ENCODE measurements at regions not wholly inside any gene's neighbourhood (a gene's known extent, or its start where the extent isn't known, plus 50 kb on each side); places are given as distances from the start of the nearest gene placed in this dataset.

DNA sequence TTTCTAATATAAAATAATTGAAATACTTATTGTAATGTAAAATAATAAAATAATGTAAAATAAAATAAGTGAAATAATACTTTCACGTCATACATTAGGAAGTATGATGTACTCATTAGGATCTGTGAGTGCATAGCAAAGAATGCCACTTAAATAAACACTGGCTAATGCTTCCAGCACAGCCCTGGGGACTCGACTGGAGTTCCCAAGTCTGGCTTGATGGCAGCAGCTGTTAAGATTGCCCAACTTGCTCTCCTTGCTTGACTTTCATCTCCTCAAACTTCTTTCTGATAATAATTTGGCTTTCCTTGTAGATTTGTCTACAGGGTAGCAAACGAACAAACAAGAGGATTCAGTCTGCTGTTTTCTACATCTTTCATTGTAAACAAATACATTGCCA lies 191.9 kb downstream of the COG6 start:
- H3K9me3 ChIP-seq (ENCODE audit: control insufficient read depth, insufficient read depth, low read depth, low read length) = no peaks in the 10 kb centered on the region
- no peaks in the 10 kb centered on the region for H3K4me1 ChIP-seq (ENCODE audit: control insufficient read depth, extremely low read depth, insufficient read depth, low read length)
- no peaks in the 10 kb centered on the region for H4K20me1 ChIP-seq (ENCODE audit: control insufficient read depth, extremely low read depth, insufficient read depth, low read length)
- no peak for DNase-seq (ENCODE audit: low read depth in 2 of 2)
- TF ChIP-seq, protein P1, sequence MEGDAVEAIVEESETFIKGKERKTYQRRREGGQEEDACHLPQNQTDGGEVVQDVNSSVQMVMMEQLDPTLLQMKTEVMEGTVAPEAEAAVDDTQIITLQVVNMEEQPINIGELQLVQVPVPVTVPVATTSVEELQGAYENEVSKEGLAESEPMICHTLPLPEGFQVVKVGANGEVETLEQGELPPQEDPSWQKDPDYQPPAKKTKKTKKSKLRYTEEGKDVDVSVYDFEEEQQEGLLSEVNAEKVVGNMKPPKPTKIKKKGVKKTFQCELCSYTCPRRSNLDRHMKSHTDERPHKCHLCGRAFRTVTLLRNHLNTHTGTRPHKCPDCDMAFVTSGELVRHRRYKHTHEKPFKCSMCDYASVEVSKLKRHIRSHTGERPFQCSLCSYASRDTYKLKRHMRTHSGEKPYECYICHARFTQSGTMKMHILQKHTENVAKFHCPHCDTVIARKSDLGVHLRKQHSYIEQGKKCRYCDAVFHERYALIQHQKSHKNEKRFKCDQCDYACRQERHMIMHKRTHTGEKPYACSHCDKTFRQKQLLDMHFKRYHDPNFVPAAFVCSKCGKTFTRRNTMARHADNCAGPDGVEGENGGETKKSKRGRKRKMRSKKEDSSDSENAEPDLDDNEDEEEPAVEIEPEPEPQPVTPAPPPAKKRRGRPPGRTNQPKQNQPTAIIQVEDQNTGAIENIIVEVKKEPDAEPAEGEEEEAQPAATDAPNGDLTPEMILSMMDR (conservative IDR thresholded peaks at IDR 0.05 in 1 of 2, IDR thresholded peaks at IDR 0.05 in 1 of 2; ENCODE audit: low read depth in 1 of 2, low read length in 2 of 2) = no peak
- TF ChIP-seq EZH2 (IDR thresholded peaks at IDR 0.05; ENCODE audit: low read length, missing control alignments) = no peak
- H2AFZ ChIP-seq (ENCODE audit: low read length) = no peak overlapping the region
- no peaks in the 10 kb centered on the region for H3K36me3 ChIP-seq (ENCODE audit: control insufficient read depth, insufficient read depth, low read length)
- H3K4me3 ChIP-seq (replicated peaks in 1 of 4; ENCODE audit: control extremely low read depth in 1 of 4, insufficient read depth in 1 of 4, low read depth in 3 of 4, low read length in 4 of 4) = no peak overlapping the region
- H3K27me3 ChIP-seq (ENCODE audit: control insufficient read depth, insufficient read depth, low read length) = no peaks in the 10 kb centered on the region
- no peaks in the 10 kb centered on the region for H3K79me2 ChIP-seq (ENCODE audit: control insufficient read depth, insufficient read depth, low read length)
- H3K27ac ChIP-seq (ENCODE audit: insufficient read depth, low read length) = no peak overlapping the region
- H3K4me2 ChIP-seq (ENCODE audit: extremely low read depth, insufficient read depth, low read length) = no peak overlapping the region
- H3K9ac ChIP-seq (ENCODE audit: insufficient read depth, low read length) = no peak overlapping the region

DNA sequence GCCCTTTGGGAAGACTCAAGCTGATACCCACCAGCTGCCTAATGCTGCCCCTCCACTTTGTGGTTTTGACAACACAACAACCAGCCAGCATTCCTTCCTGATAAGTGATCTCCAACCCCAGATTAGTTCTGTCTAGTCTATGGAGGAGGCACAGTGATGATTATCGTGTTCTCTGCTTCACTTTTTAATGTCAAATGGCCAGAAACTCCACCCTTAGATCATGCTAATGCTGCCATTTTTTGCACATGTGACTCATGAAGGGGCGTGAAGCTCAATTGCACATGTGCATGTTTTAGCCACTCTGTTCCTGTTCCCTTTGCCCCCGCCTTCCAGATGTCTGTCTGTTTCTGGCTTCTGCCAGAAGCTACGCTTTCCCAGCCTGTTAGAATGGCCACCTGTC lies 199.8 kb downstream of the COG6 start:
- DNase-seq (ENCODE audit: low read depth in 2 of 2) = no peak
- H3K9ac ChIP-seq (ENCODE audit: insufficient read depth, low read length) = no peak overlapping the region

DNA sequence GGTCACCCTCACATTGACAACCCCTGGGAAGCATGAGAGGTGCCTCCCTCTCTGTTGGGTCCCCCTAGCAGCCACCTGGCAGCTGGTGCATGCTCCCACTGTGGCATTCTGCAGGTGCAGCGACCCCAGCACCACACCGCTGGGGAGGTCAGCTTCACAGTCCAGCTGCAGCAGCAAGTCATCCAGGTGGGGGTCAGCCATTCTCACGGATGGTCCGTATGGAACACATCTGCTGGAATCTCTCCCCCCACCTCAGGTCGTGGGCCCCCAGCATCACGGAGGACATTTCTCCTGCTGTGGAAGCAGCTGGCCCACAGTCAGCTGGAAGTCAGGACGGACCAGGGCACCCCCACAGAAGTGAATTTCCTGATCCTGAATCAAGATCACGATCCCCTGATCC lies 201.3 kb downstream of the COG6 start:
- TF ChIP-seq EZH2 (IDR thresholded peaks at IDR 0.05; ENCODE audit: low read length, missing control alignments) = no peak
- TF ChIP-seq, protein P1 (conservative IDR thresholded peaks at IDR 0.05 in 1 of 2, IDR thresholded peaks at IDR 0.05 in 1 of 2; ENCODE audit: low read depth in 1 of 2, low read length in 2 of 2) = no peak
- Histone ChIP-seq H3K9me3 (ENCODE audit: control insufficient read depth, insufficient read depth, low read depth, low read length) (no peaks in the 10 kb centered on the region), H3K27ac (ENCODE audit: insufficient read depth, low read length) (no peak overlapping the region), H3K9ac (ENCODE audit: insufficient read depth, low read length) (no peak overlapping the region), H3K4me3 (replicated peaks in 1 of 4; ENCODE audit: control extremely low read depth in 1 of 4, insufficient read depth in 1 of 4, low read depth in 3 of 4, low read length in 4 of 4) (no peak overlapping the region), H3K4me1 (ENCODE audit: control insufficient read depth, extremely low read depth, insufficient read depth, low read length) (no peaks in the 10 kb centered on the region), H3K27me3 (ENCODE audit: control insufficient read depth, insufficient read depth, low read length) (no peaks in the 10 kb centered on the region), H4K20me1 (ENCODE audit: control insufficient read depth, extremely low read depth, insufficient read depth, low read length) (no peaks in the 10 kb centered on the region), H3K79me2 (ENCODE audit: control insufficient read depth, insufficient read depth, low read length) (no peaks in the 10 kb centered on the region), H3K4me2 (ENCODE audit: extremely low read depth, insufficient read depth, low read length) (no peak overlapping the region), H2AFZ (ENCODE audit: low read length) (no peak overlapping the region), H3K36me3 (ENCODE audit: control insufficient read depth, insufficient read depth, low read length) (no peaks in the 10 kb centered on the region)
- DNase-seq (ENCODE audit: low read depth in 2 of 2) = no peak

More for the DNA sequence above, 199.8 kb downstream of the COG6 start:
- Histone ChIP-seq H3K9me3 (ENCODE audit: control insufficient read depth, insufficient read depth, low read depth, low read length) (no peaks in the 10 kb centered on the region), H2AFZ (ENCODE audit: low read length) (no peak overlapping the region), H3K36me3 (ENCODE audit: control insufficient read depth, insufficient read depth, low read length) (no peaks in the 10 kb centered on the region), H3K4me3 (replicated peaks in 1 of 4; ENCODE audit: control extremely low read depth in 1 of 4, insufficient read depth in 1 of 4, low read depth in 3 of 4, low read length in 4 of 4) (no peak overlapping the region), H3K27ac (ENCODE audit: insufficient read depth, low read length) (no peak overlapping the region), H4K20me1 (ENCODE audit: control insufficient read depth, extremely low read depth, insufficient read depth, low read length) (no peaks in the 10 kb centered on the region), H3K79me2 (ENCODE audit: control insufficient read depth, insufficient read depth, low read length) (no peaks in the 10 kb centered on the region), H3K27me3 (ENCODE audit: control insufficient read depth, insufficient read depth, low read length) (no peaks in the 10 kb centered on the region), H3K4me1 (ENCODE audit: control insufficient read depth, extremely low read depth, insufficient read depth, low read length) (no peaks in the 10 kb centered on the region), H3K4me2 (ENCODE audit: extremely low read depth, insufficient read depth, low read length) (no peak overlapping the region)
- no peak for TF ChIP-seq EZH2 (IDR thresholded peaks at IDR 0.05; ENCODE audit: low read length, missing control alignments)
- TF ChIP-seq, protein P1 (conservative IDR thresholded peaks at IDR 0.05 in 1 of 2, IDR thresholded peaks at IDR 0.05 in 1 of 2; ENCODE audit: low read depth in 1 of 2, low read length in 2 of 2) = no peak

Measured in fibroblast of lung (primary cell).